Hepatocyte (in vitro differentiated cells): ENCODE measurements at regions not wholly inside any gene's neighbourhood (a gene's known extent, or its start where the extent isn't known, plus 50 kb on each side); places are given as distances from the start of the nearest gene placed in this dataset.

Source experiments
- EZH2 ChIP-seq: fragments of 200-600 bp; sonication (generic); IDR thresholded peaks from 2 replicates; pipeline ENCODE4 v1.6.1; 2016; ENCODE audit warnings: antibody characterized with exemption, mild to moderate bottlenecking, borderline replicate concordance
- TF ChIP-seq, protein P1 (sequence below): fragments of 200-600 bp; sonication (generic); IDR thresholded peaks from 2 replicates; pipeline ENCODE4 v1.5.1; 2016; ENCODE audit warnings: antibody characterized with exemption, mild to moderate bottlenecking; ENCODE audit not compliant: poor library complexity

DNA sequence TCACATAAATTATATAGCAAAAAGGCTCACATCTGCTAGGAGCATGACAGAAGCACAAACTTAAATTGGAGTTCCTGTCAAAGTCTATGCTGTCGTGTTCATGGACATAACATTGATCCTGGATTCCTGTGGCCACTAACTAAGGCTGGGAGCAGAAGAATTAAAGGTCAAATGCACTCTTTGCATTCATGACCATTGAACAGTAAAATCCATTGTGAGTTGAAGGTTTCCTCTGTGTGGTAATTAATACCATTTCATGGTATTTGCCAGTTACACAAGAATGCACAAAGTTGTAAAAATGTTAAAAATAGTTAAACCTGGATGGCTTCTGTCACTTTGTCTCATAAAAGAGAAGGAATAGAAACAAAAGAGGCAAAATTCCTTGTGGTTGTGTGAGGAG is 242.6 kb downstream of the NPR3 start:
- TF ChIP-seq, protein P1, sequence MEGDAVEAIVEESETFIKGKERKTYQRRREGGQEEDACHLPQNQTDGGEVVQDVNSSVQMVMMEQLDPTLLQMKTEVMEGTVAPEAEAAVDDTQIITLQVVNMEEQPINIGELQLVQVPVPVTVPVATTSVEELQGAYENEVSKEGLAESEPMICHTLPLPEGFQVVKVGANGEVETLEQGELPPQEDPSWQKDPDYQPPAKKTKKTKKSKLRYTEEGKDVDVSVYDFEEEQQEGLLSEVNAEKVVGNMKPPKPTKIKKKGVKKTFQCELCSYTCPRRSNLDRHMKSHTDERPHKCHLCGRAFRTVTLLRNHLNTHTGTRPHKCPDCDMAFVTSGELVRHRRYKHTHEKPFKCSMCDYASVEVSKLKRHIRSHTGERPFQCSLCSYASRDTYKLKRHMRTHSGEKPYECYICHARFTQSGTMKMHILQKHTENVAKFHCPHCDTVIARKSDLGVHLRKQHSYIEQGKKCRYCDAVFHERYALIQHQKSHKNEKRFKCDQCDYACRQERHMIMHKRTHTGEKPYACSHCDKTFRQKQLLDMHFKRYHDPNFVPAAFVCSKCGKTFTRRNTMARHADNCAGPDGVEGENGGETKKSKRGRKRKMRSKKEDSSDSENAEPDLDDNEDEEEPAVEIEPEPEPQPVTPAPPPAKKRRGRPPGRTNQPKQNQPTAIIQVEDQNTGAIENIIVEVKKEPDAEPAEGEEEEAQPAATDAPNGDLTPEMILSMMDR, result no peak
- TF ChIP-seq EZH2, result no peak
